ENCODE measurements at regions not wholly inside any gene's neighbourhood (a gene's known extent, or its start where the extent isn't known, plus 50 kb on each side); places are given as distances from the start of the nearest gene placed in this dataset.

- no peak for DNase-seq (ENCODE audit: low spot score)
- no peaks in the 10 kb centered on the region for H3K27me3 ChIP-seq (replicated peaks; ENCODE audit: insufficient read depth)
- no peak overlapping the region for H3K4me3 ChIP-seq
- TF ChIP-seq POLR2AphosphoS5 (IDR thresholded peaks at IDR 0.05) (no peak), POLR2A (IDR thresholded peaks at IDR 0.05) (no peak)
- no peak overlapping the region for H3K27ac ChIP-seq
- intact Hi-C loops (cut with DNase I), result no loop called here
- no peaks in the 10 kb centered on the region for H3K36me3 ChIP-seq
- 79% methylated on average over 2 of the region's 2 CpGs for WGBS
- no peaks in the 10 kb centered on the region for H3K9me3 ChIP-seq
- H3K4me1 ChIP-seq (replicated peaks), result no peaks in the 10 kb centered on the region
Measured at GRCh38 chr4:17252131-17252530, 259.8 kb downstream of the QDPR start.

DNA sequence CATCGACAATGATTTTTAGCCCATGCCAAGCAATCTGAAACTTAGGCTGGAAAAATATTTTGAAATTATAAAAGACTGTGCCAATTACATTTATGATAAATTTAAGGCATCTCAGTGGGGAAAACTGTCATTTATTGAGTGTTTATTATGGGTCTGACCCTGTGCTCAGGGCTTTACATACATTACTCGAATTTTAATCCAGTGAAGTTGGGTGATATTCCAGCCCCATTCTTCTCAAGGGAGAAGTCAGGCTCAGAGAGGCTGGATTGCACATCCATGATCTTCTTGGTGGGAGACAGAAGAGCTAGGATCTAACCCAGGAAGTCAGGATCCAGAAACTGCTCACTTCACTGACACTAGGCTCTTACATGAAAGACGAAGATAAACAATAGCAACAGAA, 260.8 kb downstream of the QDPR start:
- H3K4me3 ChIP-seq, result no peak overlapping the region
- no peak for DNase-seq (ENCODE audit: low spot score)
- intact Hi-C loops (cut with DNase I), result no loop called here
- WGBS, result 80% methylated on average over 3 of the region's 3 CpGs
- TF ChIP-seq, protein P1, sequence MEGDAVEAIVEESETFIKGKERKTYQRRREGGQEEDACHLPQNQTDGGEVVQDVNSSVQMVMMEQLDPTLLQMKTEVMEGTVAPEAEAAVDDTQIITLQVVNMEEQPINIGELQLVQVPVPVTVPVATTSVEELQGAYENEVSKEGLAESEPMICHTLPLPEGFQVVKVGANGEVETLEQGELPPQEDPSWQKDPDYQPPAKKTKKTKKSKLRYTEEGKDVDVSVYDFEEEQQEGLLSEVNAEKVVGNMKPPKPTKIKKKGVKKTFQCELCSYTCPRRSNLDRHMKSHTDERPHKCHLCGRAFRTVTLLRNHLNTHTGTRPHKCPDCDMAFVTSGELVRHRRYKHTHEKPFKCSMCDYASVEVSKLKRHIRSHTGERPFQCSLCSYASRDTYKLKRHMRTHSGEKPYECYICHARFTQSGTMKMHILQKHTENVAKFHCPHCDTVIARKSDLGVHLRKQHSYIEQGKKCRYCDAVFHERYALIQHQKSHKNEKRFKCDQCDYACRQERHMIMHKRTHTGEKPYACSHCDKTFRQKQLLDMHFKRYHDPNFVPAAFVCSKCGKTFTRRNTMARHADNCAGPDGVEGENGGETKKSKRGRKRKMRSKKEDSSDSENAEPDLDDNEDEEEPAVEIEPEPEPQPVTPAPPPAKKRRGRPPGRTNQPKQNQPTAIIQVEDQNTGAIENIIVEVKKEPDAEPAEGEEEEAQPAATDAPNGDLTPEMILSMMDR (IDR thresholded peaks at IDR 0.05), result no peak
- TF ChIP-seq POLR2A (IDR thresholded peaks at IDR 0.05) (no peak), POLR2AphosphoS5 (IDR thresholded peaks at IDR 0.05) (no peak)
- H3K27me3 ChIP-seq (replicated peaks; ENCODE audit: insufficient read depth), result no peaks in the 10 kb centered on the region
- H3K9me3 ChIP-seq, result no peaks in the 10 kb centered on the region
- no peaks in the 10 kb centered on the region for H3K4me1 ChIP-seq (replicated peaks)
- H3K27ac ChIP-seq, result no peak overlapping the region
- no peaks in the 10 kb centered on the region for H3K36me3 ChIP-seq

DNA sequence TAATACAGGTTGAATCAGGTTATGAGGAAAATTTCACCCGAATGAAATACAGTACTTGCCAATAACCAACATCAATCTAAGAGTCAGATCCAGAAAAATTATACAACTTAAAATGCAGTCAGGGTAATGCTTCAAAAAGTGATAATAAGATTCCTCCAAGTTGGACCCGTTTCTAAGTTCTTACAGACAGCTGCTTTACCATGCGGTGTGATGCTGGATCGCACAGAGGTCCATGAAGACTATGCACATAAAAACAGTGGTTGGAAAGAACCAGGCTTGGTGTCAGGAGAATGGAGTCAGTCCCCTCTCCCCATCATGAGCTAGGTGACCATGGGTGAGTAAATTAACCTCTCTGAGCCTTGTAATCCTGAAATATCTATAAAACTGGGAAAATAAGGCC, 261.3 kb downstream of the QDPR start:
- H3K27me3 ChIP-seq (replicated peaks; ENCODE audit: insufficient read depth), result no peaks in the 10 kb centered on the region
- WGBS, result 75% methylated on average over 4 of the region's 4 CpGs
- no peaks in the 10 kb centered on the region for H3K36me3 ChIP-seq
- intact Hi-C loops (cut with DNase I), result no loop called here
- no peak overlapping the region for H3K27ac ChIP-seq
- TF ChIP-seq POLR2AphosphoS5 (IDR thresholded peaks at IDR 0.05) (no peak), POLR2A (IDR thresholded peaks at IDR 0.05) (no peak)
- TF ChIP-seq, protein P1 (IDR thresholded peaks at IDR 0.05), result no peak
- DNase-seq (ENCODE audit: low spot score), result no peak
- H3K4me1 ChIP-seq (replicated peaks), result no peaks in the 10 kb centered on the region
- H3K4me3 ChIP-seq, result no peak overlapping the region
- H3K9me3 ChIP-seq, result no peaks in the 10 kb centered on the region

DNA sequence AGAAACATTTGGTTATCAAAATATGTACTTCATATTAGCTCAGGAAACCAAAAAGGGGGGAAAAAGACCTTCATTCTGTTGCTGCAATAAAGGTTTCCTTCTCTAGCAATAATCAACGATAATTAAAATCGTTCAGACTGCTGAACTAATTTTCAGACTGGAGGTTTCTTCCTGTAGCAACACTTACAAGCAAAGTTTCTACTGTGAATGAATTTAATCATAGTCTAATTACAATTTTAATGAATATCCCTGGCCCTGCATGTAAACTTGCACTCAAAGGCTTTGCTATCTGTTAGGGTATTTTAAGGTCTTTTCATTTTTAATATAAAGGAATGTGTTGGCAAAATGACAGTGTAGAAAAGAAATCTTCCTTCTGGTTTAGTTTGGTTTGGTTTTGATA, 265.2 kb downstream of the QDPR start:
- H3K9me3 ChIP-seq, result no peaks in the 10 kb centered on the region
- no peak overlapping the region for H3K4me3 ChIP-seq
- TF ChIP-seq POLR2A (IDR thresholded peaks at IDR 0.05) (no peak), POLR2AphosphoS5 (IDR thresholded peaks at IDR 0.05) (no peak)
- TF ChIP-seq, protein P1 (IDR thresholded peaks at IDR 0.05), result no peak
- no peaks in the 10 kb centered on the region for H3K27me3 ChIP-seq (replicated peaks; ENCODE audit: insufficient read depth)
- no peaks in the 10 kb centered on the region for H3K4me1 ChIP-seq (replicated peaks)
- 88% methylated on average over 2 of the region's 2 CpGs for WGBS
- DNase-seq (ENCODE audit: low spot score), result no peak
- intact Hi-C loops (cut with DNase I), result no loop called here
- H3K27ac ChIP-seq, result no peak overlapping the region
- no peaks in the 10 kb centered on the region for H3K36me3 ChIP-seq

DNA sequence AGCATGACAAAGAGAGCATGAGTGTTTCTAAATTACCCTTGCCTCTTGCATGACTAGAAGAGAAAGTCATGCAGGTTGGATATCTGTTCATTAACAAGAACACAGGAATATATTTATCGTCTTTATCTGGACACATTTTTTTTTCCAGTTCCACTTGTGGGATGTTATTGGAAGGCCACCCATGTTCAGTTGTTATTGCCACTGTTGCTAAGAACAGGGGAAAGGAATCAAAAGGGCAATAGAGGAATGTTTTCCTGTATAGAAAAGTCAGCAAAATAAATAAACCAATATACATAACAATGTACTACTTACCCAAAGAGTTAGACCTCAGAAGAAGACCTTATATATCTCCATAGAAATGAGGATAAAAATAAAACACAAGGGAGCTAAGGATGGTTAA, 270.1 kb downstream of the QDPR start:
- DNase-seq (ENCODE audit: low spot score), result no peak
- intact Hi-C loops (cut with DNase I), result no loop called here
- Histone ChIP-seq H3K4me1 (replicated peaks) (no peaks in the 10 kb centered on the region), H3K27ac (no peak overlapping the region), H3K36me3 (no peaks in the 10 kb centered on the region), H3K27me3 (replicated peaks; ENCODE audit: insufficient read depth) (no peaks in the 10 kb centered on the region), H3K4me3 (no peak overlapping the region), H3K9me3 (no peaks in the 10 kb centered on the region)
- no peak for TF ChIP-seq POLR2AphosphoS5 (IDR thresholded peaks at IDR 0.05)
- TF ChIP-seq, protein P1 (IDR thresholded peaks at IDR 0.05), result no peak
- no peak for TF ChIP-seq POLR2A (IDR thresholded peaks at IDR 0.05)
- WGBS, result 79% methylated on average over 1 of the region's 1 CpG

Data from prostate gland (tissue), 2 donors.